ENCODE measurements at regions not wholly inside any gene's neighbourhood (a gene's known extent, or its start where the extent isn't known, plus 50 kb on each side); places are given as distances from the start of the nearest gene placed in this dataset.
"Not testable (repeated sequence)": the region's sequence is repeated elsewhere in the genome, so short reads cannot be mapped to it uniquely, and the experiment has no call there.

GRCh38 chr11:42925916-42926315 lies 385.9 kb upstream of the API5 start:
- no peaks in the 10 kb centered on the region for H3K36me3 Mint-ChIP-seq (ENCODE audit: low read depth)
- no peak overlapping the region for H3K4me3 Mint-ChIP-seq
- H3K27ac Mint-ChIP-seq, result no peak overlapping the region
- no peaks in the 10 kb centered on the region for H3K4me1 Mint-ChIP-seq (ENCODE audit: low read depth)
- H3K27me3 Mint-ChIP-seq (ENCODE audit: low read depth), result no peaks in the 10 kb centered on the region
- peaks cover 4% of the 10 kb centered on the region for H3K9me3 Mint-ChIP-seq

GRCh38 chr11:42947405-42947804 lies 364.4 kb upstream of the API5 start:
- Mint-ChIP-seq H3K27me3 (ENCODE audit: low read depth) (no peaks in the 10 kb centered on the region), H3K9me3 (peaks cover 5% of the 10 kb centered on the region)

GRCh38 chr11:42949738-42950376 lies 361.9 kb upstream of the API5 start:
- not testable (repeated sequence) for H3K27me3 Mint-ChIP-seq (ENCODE audit: low read depth); H3K4me1 Mint-ChIP-seq (ENCODE audit: low read depth); H3K36me3 Mint-ChIP-seq (ENCODE audit: low read depth); H3K4me3 Mint-ChIP-seq; H3K9me3 Mint-ChIP-seq; H3K27ac Mint-ChIP-seq

More at GRCh38 chr11:42947405-42947804, 364.4 kb upstream of the API5 start:
- no peaks in the 10 kb centered on the region for H3K36me3 Mint-ChIP-seq (ENCODE audit: low read depth)
- no peaks in the 10 kb centered on the region for H3K4me1 Mint-ChIP-seq (ENCODE audit: low read depth)
- H3K4me3 Mint-ChIP-seq, result no peak overlapping the region
- H3K27ac Mint-ChIP-seq, result no peak overlapping the region

GRCh38 chr11:42951266-42951665 lies 360.5 kb upstream of the API5 start:
- H3K27me3 Mint-ChIP-seq (ENCODE audit: low read depth), result no peaks in the 10 kb centered on the region
- H3K27ac Mint-ChIP-seq, result no peak overlapping the region
- H3K9me3 Mint-ChIP-seq, result peaks cover 5% of the 10 kb centered on the region
- no peaks in the 10 kb centered on the region for H3K4me1 Mint-ChIP-seq (ENCODE audit: low read depth)
- H3K4me3 Mint-ChIP-seq, result no peak overlapping the region
- H3K36me3 Mint-ChIP-seq (ENCODE audit: low read depth), result no peaks in the 10 kb centered on the region

GRCh38 chr11:42957831-42958230 lies 354.0 kb upstream of the API5 start:
- Mint-ChIP-seq H3K27ac (no peak overlapping the region), H3K9me3 (peaks cover 4% of the 10 kb centered on the region), H3K36me3 (ENCODE audit: low read depth) (no peaks in the 10 kb centered on the region), H3K4me1 (ENCODE audit: low read depth) (no peaks in the 10 kb centered on the region), H3K27me3 (ENCODE audit: low read depth) (no peaks in the 10 kb centered on the region), H3K4me3 (no peak overlapping the region)

GRCh38 chr11:42958635-42959034 lies 353.2 kb upstream of the API5 start:
- Mint-ChIP-seq H3K27ac (no peak overlapping the region), H3K9me3 (peaks cover 4% of the 10 kb centered on the region)

GRCh38 chr11:42960521-42961088 lies 351.2 kb upstream of the API5 start:
- H3K9me3 Mint-ChIP-seq, result peaks cover 4% of the 10 kb centered on the region

More at GRCh38 chr11:42958635-42959034, 353.2 kb upstream of the API5 start:
- H3K27me3 Mint-ChIP-seq (ENCODE audit: low read depth), result no peaks in the 10 kb centered on the region
- no peaks in the 10 kb centered on the region for H3K36me3 Mint-ChIP-seq (ENCODE audit: low read depth)
- H3K4me3 Mint-ChIP-seq, result no peak overlapping the region
- no peaks in the 10 kb centered on the region for H3K4me1 Mint-ChIP-seq (ENCODE audit: low read depth)

GRCh38 chr11:42967653-42968052 lies 344.1 kb upstream of the API5 start:
- no peak overlapping the region for H3K4me3 Mint-ChIP-seq
- H3K27ac Mint-ChIP-seq, result no peak overlapping the region
- H3K4me1 Mint-ChIP-seq (ENCODE audit: low read depth), result no peaks in the 10 kb centered on the region
- H3K27me3 Mint-ChIP-seq (ENCODE audit: low read depth), result no peaks in the 10 kb centered on the region
- no peaks in the 10 kb centered on the region for H3K36me3 Mint-ChIP-seq (ENCODE audit: low read depth)
- no peaks in the 10 kb centered on the region for H3K9me3 Mint-ChIP-seq

More at GRCh38 chr11:42960521-42961088, 351.2 kb upstream of the API5 start:
- Mint-ChIP-seq H3K27ac (no peak overlapping the region), H3K4me1 (ENCODE audit: low read depth) (no peaks in the 10 kb centered on the region), H3K4me3 (no peak overlapping the region), H3K36me3 (ENCODE audit: low read depth) (no peaks in the 10 kb centered on the region), H3K27me3 (ENCODE audit: low read depth) (no peaks in the 10 kb centered on the region)

- Mint-ChIP-seq H3K27me3 (ENCODE audit: low read depth) (no peaks in the 10 kb centered on the region), H3K36me3 (ENCODE audit: low read depth) (no peaks in the 10 kb centered on the region), H3K4me1 (ENCODE audit: low read depth) (no peaks in the 10 kb centered on the region), H3K4me3 (no peak overlapping the region), H3K9me3 (peaks cover 3% of the 10 kb centered on the region), H3K27ac (no peak overlapping the region)
Observed at GRCh38 chr11:42972741-42973140, 339.1 kb upstream of the API5 start.

GRCh38 chr11:42974510-42975179 lies 337.2 kb upstream of the API5 start:
- peaks cover 6% of the 10 kb centered on the region for H3K9me3 Mint-ChIP-seq
- H3K4me1 Mint-ChIP-seq (ENCODE audit: low read depth), result no peaks in the 10 kb centered on the region
- H3K4me3 Mint-ChIP-seq, result no peak overlapping the region
- no peak overlapping the region for H3K27ac Mint-ChIP-seq
- H3K27me3 Mint-ChIP-seq (ENCODE audit: low read depth), result no peaks in the 10 kb centered on the region
- H3K36me3 Mint-ChIP-seq (ENCODE audit: low read depth), result no peaks in the 10 kb centered on the region

- H3K4me1 Mint-ChIP-seq (ENCODE audit: low read depth), result no peaks in the 10 kb centered on the region
- H3K9me3 Mint-ChIP-seq, result peaks cover 6% of the 10 kb centered on the region
- H3K27ac Mint-ChIP-seq, result no peak overlapping the region
- H3K36me3 Mint-ChIP-seq (ENCODE audit: low read depth), result no peaks in the 10 kb centered on the region
- no peaks in the 10 kb centered on the region for H3K27me3 Mint-ChIP-seq (ENCODE audit: low read depth)
- no peak overlapping the region for H3K4me3 Mint-ChIP-seq
Observed at GRCh38 chr11:42975180-42975529, 336.6 kb upstream of the API5 start.

GRCh38 chr11:42976636-42977217 lies 335.1 kb upstream of the API5 start:
- H3K4me1 Mint-ChIP-seq (ENCODE audit: low read depth), result no peaks in the 10 kb centered on the region
- H3K9me3 Mint-ChIP-seq, result peaks cover 6% of the 10 kb centered on the region
- no peaks in the 10 kb centered on the region for H3K27me3 Mint-ChIP-seq (ENCODE audit: low read depth)
- no peak overlapping the region for H3K27ac Mint-ChIP-seq
- no peak overlapping the region for H3K4me3 Mint-ChIP-seq
- no peaks in the 10 kb centered on the region for H3K36me3 Mint-ChIP-seq (ENCODE audit: low read depth)

GRCh38 chr11:42992594-42992993 lies 319.2 kb upstream of the API5 start:
- no peak overlapping the region for H3K4me3 Mint-ChIP-seq
- H3K27ac Mint-ChIP-seq, result no peak overlapping the region
- H3K27me3 Mint-ChIP-seq (ENCODE audit: low read depth), result no peaks in the 10 kb centered on the region
- no peaks in the 10 kb centered on the region for H3K4me1 Mint-ChIP-seq (ENCODE audit: low read depth)
- H3K9me3 Mint-ChIP-seq, result no peaks in the 10 kb centered on the region
- H3K36me3 Mint-ChIP-seq (ENCODE audit: low read depth), result no peaks in the 10 kb centered on the region

GRCh38 chr11:42996421-42997307 lies 315.1 kb upstream of the API5 start:
- no peaks in the 10 kb centered on the region for H3K4me1 Mint-ChIP-seq (ENCODE audit: low read depth)
- H3K27ac Mint-ChIP-seq, result no peak overlapping the region
- H3K27me3 Mint-ChIP-seq (ENCODE audit: low read depth), result no peaks in the 10 kb centered on the region
- H3K9me3 Mint-ChIP-seq, result no peaks in the 10 kb centered on the region
- H3K36me3 Mint-ChIP-seq (ENCODE audit: low read depth), result no peaks in the 10 kb centered on the region
- H3K4me3 Mint-ChIP-seq, result no peak overlapping the region

Measured in T-helper 1 cell treated with Interleukin-12 subunit alpha and Interleukin-12 subunit beta and Interleukin-4 antibody, amounts not matched to agents 30 μg/mL and 1 μg/mL, for 36 hours (primary cell).